HG03432 (cell line): ENCODE measurements at regions not wholly inside any gene's neighbourhood (a gene's known extent, or its start where the extent isn't known, plus 50 kb on each side); places are given as distances from the start of the nearest gene placed in this dataset.
A peak's percentile ranks its signal among the peaks of the same experiment; 100 is the strongest.
"Not testable (repeated sequence)": the region's sequence is repeated elsewhere in the genome, so short reads cannot be mapped to it uniquely, and the experiment has no call there.

ENCODE experiments used
- ATAC-seq: cut with Tn5 transposase; IDR thresholded peaks from one replicate; pipeline ENCODE4 v1.9.1; 2021; ENCODE audit warnings: mild to moderate bottlenecking, moderate library complexity; ENCODE audit not compliant: unreplicated experiment

- ATAC-seq, result no peak
These were observed 52.1 kb downstream of the CARTPT start for GRCh38 chr5:71771191-71771590.

GRCh38 chr5:71778678-71779276, 59.7 kb downstream of the CARTPT start:
- no peak for ATAC-seq

- ATAC-seq, result no peak
These were observed 61.5 kb downstream of the CARTPT start for GRCh38 chr5:71780597-71780996.

- peak; percentile 42 for ATAC-seq
These were observed 63.3 kb downstream of the CARTPT start for GRCh38 chr5:71782393-71782770.

- peak; percentile 99 for ATAC-seq
These were observed 64.0 kb downstream of the CARTPT start for GRCh38 chr5:71782771-71783770.

- ATAC-seq, result no peak
These were observed 64.8 kb downstream of the CARTPT start for GRCh38 chr5:71783891-71784290.

- ATAC-seq, result no peak
These were observed 67.4 kb downstream of the CARTPT start for GRCh38 chr5:71786337-71787055.

- no peak for ATAC-seq
These were observed 69.7 kb downstream of the CARTPT start for GRCh38 chr5:71788794-71789193.

GRCh38 chr5:71789746-71790145, 70.7 kb downstream of the CARTPT start:
- no peak for ATAC-seq

GRCh38 chr5:71790433-71790832, 71.4 kb downstream of the CARTPT start:
- no peak for ATAC-seq

GRCh38 chr5:71792041-71792440, 73.0 kb downstream of the CARTPT start:
- not testable (repeated sequence) for ATAC-seq

GRCh38 chr5:71794061-71794695, 75.1 kb downstream of the CARTPT start:
- ATAC-seq, result no peak

GRCh38 chr5:71802673-71803072, 83.6 kb downstream of the CARTPT start:
- ATAC-seq, result no peak

- ATAC-seq, result no peak
These were observed 87.6 kb downstream of the CARTPT start for GRCh38 chr5:71806711-71807110.

GRCh38 chr5:71807909-71808308, 88.8 kb downstream of the CARTPT start:
- no peak for ATAC-seq

- ATAC-seq, result no peak
These were observed 90.4 kb downstream of the CARTPT start for GRCh38 chr5:71809446-71809845.

- ATAC-seq, result no peak
These were observed 90.9 kb downstream of the CARTPT start for GRCh38 chr5:71810023-71810422.

- no peak for ATAC-seq
These were observed 91.6 kb downstream of the CARTPT start for GRCh38 chr5:71810471-71811195.

GRCh38 chr5:71811779-71812178, 92.7 kb downstream of the CARTPT start:
- ATAC-seq, result no peak

GRCh38 chr5:71816307-71816706, 97.2 kb downstream of the CARTPT start:
- no peak for ATAC-seq
